Ectodermal cell (in vitro differentiated cells): ENCODE measurements at regions not wholly inside any gene's neighbourhood (a gene's known extent, or its start where the extent isn't known, plus 50 kb on each side); places are given as distances from the start of the nearest gene placed in this dataset.

Experiments
- H3K27ac ChIP-seq: 2 replicates; pipeline ENCODE4 v1.7.0; 2013; ENCODE audit warnings: mild to moderate bottlenecking, low read depth, low read length; ENCODE audit not compliant: insufficient read depth, poor library complexity, severe bottlenecking
- H3K27me3 ChIP-seq: 2 replicates; pipeline ENCODE4 v1.7.0; 2013; ENCODE audit warnings: mild to moderate bottlenecking, low read length; ENCODE audit not compliant: insufficient read depth, control insufficient read depth, poor library complexity, severe bottlenecking
- H3K36me3 ChIP-seq: one replicate; pipeline ENCODE4 v1.7.0; 2013; ENCODE audit warnings: low read length; ENCODE audit not compliant: control insufficient read depth, insufficient read depth
- H3K4me1 ChIP-seq: one replicate; pipeline ENCODE4 v1.7.0; 2013; ENCODE audit warnings: low read length; ENCODE audit not compliant: control insufficient read depth, insufficient read depth
- H3K4me3 ChIP-seq: 2 replicates; pipeline ENCODE4 v1.7.0; 2013; ENCODE audit warnings: low read depth, low read length, control low read depth; ENCODE audit not compliant: insufficient read depth
- H3K9me3 ChIP-seq: 2 replicates; pipeline ENCODE4 v1.7.0; 2013; ENCODE audit warnings: mild to moderate bottlenecking, low read length, moderate library complexity; ENCODE audit not compliant: control insufficient read depth
- WGBS, 2 experiments: methylation state at CpG; one replicate each; pipeline ENCODE4 v1.1.7; 2013; ENCODE audit warnings: missing lambda C conversion rate in 2 of 2; 5-methylcytosine and 5-hydroxymethylcytosine counted together

DNA sequence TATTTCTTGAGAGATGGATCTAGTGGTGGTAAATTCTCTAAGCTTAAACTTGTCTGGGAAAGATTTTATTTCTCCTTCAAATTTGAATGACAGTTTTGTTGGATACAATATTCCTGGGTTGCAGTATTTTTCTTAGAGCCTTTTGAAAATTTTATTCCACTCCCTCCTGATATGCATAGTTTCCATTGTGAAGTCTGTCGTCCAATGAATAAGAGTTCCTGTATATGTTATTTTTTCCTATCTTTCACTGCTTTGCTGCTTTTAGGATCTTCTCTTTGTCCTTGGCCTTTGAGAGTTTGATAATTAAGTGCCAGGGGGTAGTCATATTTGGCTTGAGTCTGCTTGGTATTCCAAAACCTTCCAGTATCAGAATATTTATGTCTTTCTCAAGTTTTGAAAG is 1156.4 kb upstream of the AGA start:
- Histone ChIP-seq H3K36me3 (no peaks in the 10 kb centered on the region), H3K4me3 (no peak overlapping the region), H3K9me3 (no peaks in the 10 kb centered on the region), H3K27ac (no peak overlapping the region), H3K27me3 (no peaks in the 10 kb centered on the region), H3K4me1 (no peaks in the 10 kb centered on the region)
- WGBS, 2 experiments: 100% methylated on average over 1 of the region's 1 CpG; no CpG with 5 or more reads in 1 of the 2 experiments

DNA sequence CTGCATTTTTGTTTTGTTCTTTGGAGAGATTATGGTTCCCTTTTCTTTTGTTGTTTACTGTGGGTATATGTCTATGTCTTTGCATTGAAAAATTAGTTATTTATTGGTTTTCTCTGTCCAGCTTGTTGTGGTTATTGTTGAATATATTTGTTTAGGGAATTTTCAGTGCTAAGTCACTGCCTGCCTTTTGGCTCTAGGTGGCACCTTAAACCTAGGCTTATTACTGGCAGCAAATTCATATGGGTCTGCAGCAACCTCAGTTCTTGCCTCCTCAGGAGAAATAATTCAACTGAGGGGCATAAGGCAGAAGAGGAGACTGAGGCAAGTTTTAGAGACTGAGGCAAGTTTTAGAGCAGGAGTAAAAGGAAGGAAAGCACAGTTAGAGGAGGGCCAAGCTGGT is 1157.3 kb upstream of the AGA start:
- Histone ChIP-seq H3K27me3 (no peaks in the 10 kb centered on the region), H3K36me3 (no peaks in the 10 kb centered on the region), H3K27ac (no peak overlapping the region), H3K9me3 (no peaks in the 10 kb centered on the region), H3K4me1 (no peaks in the 10 kb centered on the region), H3K4me3 (no peak overlapping the region)

DNA sequence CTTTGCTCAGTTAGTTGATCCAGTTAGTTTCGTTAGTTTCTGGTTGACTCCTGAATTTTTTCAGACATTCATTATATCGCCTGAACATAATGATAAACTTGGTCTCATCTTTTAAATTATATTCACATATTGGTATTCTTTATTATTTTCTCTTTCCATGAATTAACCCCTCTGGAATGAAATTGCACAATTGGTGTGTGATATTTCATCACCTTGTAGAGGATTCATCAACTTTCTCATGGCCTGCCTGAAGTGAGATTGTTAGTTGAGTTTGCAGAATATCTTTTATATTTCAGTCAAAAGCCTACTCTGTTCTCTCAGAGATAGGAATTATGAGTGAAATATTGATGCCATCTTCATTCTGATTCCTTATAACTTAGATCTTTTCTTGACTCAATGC is 1160.6 kb upstream of the AGA start:
- no peaks in the 10 kb centered on the region for H3K4me1 ChIP-seq
- no CpG with 5 or more reads among the region's 2 CpGs for WGBS, 2 experiments
- no peaks in the 10 kb centered on the region for H3K27me3 ChIP-seq
- H3K36me3 ChIP-seq: no peaks in the 10 kb centered on the region
- H3K27ac ChIP-seq: no peak overlapping the region
- H3K4me3 ChIP-seq: no peak overlapping the region
- H3K9me3 ChIP-seq: no peaks in the 10 kb centered on the region

DNA sequence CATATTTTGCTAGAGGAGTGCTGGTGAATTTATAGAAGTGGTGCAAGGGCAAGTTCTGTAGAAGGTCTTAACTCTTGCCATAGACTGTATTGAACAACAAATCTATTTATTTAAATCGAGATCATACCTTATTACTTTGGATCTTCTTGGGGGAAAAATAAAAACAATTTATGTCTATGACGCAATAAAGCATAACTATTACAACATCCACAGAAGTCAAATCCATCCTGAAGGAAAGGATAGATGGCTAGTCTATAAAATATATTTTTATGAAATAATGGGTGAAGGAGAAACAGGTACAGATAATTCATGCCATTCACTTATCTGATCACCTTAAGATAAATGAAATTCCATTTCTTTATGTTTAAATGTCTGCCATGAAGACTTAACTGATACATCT is 1168.8 kb upstream of the AGA start:
- Histone ChIP-seq H3K36me3 (no peaks in the 10 kb centered on the region), H3K4me1 (no peaks in the 10 kb centered on the region), H3K27ac (no peak overlapping the region), H3K9me3 (no peaks in the 10 kb centered on the region), H3K27me3 (no peaks in the 10 kb centered on the region), H3K4me3 (no peak overlapping the region)
- WGBS, 2 experiments: 100% methylated on average over 1 of the region's 2 CpGs; no CpG with 5 or more reads in 1 of the 2 experiments

DNA sequence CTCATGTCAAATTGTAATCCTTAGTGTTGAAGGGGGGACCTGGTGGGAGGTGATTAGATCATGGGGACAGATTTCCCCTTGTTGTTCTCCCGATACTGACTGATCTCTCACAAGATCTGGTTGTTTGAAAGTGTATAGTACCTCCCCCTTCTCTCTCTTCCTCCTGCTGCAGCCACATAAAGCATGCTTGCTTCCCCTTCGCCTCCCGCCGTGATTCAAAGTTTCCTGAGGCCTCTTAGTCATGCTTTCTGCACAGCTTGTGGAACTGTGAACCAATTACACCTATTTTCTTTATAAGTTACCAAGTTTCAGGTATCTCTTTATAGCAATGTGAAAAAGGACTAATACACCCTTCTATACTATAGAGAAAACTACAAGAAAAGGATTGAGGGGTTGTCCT is 1170.5 kb upstream of the AGA start:
- Histone ChIP-seq H3K36me3 (no peaks in the 10 kb centered on the region), H3K4me1 (no peaks in the 10 kb centered on the region), H3K4me3 (no peak overlapping the region), H3K27ac (no peak overlapping the region), H3K9me3 (no peaks in the 10 kb centered on the region), H3K27me3 (no peaks in the 10 kb centered on the region)
- 62 to 84% methylated on average over 3 to 4 of the region's 4 CpGs for WGBS, 2 experiments

DNA sequence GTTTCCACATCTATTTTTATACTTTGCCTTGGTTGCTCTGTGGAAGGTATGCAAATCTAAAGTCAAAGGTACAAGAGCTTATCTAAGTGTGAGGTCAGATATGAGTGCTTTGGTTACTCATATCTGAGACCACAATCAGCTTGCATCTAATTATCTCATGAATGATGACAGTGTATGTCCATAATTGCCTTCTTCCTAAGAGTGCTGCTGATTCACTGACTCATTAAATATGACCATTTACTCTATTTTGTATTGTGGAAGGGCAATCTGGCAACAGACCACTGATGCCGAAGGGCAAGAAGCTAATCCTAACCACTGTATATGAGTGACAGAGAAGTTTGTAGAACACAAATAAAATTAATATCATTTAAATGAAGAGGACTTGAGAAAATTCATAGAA is 1190.2 kb upstream of the AGA start:
- no peaks in the 10 kb centered on the region for H3K36me3 ChIP-seq
- H3K4me3 ChIP-seq: no peak overlapping the region
- H3K27ac ChIP-seq: no peak overlapping the region
- 100% methylated on average over 1 of the region's 1 CpG; no CpG with 5 or more reads in 1 of the 2 experiments for WGBS, 2 experiments
- no peaks in the 10 kb centered on the region for H3K9me3 ChIP-seq
- H3K27me3 ChIP-seq: no peaks in the 10 kb centered on the region
- no peaks in the 10 kb centered on the region for H3K4me1 ChIP-seq

DNA sequence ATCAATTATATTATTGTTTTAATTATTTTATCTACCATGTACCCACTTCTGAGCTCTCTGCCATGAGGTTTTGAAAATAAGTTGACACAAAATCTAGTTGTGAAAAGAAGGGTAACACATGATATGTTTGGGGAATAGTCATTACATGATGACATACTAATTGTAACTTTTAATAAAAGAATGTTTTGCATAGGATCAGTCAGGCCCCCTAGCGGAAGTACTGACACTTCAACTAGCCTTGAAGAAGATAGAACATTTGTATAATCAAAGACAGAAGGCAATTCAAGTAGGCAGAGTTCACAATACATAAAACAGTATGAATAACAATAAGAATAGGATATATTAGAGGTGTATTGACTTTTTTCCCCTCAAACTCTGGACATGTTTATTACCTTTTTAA is 1191.0 kb upstream of the AGA start:
- WGBS, 2 experiments: 80% methylated on average over 1 of the region's 1 CpG; no CpG with 5 or more reads in 1 of the 2 experiments

DNA sequence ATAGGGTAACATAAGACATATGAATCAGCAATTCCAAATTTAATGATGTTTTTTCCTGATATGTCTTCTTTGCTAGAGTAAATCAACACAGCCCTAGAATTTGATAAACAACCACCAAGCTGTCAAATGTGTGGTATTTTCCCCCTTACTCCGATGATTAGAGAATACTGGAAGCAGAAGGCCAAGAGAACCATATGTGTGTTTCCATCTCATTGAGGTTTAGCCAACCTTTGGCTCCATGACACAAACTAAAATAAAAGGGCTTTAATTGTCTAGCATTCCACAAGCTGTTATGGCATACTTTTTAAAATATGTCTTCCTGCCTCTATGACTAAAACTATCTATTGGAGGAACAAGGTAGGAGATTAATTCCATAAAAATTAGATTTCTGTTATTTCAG is 1222.4 kb upstream of the AGA start:
- H3K4me1 ChIP-seq: no peaks in the 10 kb centered on the region
- no peaks in the 10 kb centered on the region for H3K36me3 ChIP-seq
- H3K27ac ChIP-seq: no peak overlapping the region
- 89 to 100% methylated on average over 1 of the region's 1 CpG for WGBS, 2 experiments
- H3K27me3 ChIP-seq: no peaks in the 10 kb centered on the region
- H3K4me3 ChIP-seq: no peak overlapping the region
- no peaks in the 10 kb centered on the region for H3K9me3 ChIP-seq

More for the DNA sequence above, 1191.0 kb upstream of the AGA start:
- H3K9me3 ChIP-seq: no peaks in the 10 kb centered on the region
- H3K4me1 ChIP-seq: no peaks in the 10 kb centered on the region
- no peak overlapping the region for H3K4me3 ChIP-seq
- no peak overlapping the region for H3K27ac ChIP-seq
- H3K27me3 ChIP-seq: no peaks in the 10 kb centered on the region
- H3K36me3 ChIP-seq: no peaks in the 10 kb centered on the region

DNA sequence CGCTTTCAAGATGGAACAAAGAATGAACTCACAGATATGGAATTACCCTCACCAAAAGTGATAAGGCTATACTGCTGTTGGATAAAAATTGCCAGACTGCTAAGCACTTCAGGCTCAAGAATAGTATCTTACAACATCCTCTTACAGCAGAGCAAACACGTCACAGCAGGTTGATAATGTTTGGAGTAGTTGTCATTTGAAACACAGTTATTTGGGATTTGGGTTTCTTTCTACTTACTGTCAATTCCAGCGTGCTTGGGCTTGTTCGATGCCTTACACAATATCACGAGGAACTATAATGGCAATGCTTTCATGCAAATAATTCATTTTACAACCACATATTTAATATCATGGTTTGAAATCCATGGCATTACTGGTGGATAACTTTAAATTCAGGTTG is 1223.7 kb upstream of the AGA start:
- Histone ChIP-seq H3K4me1 (no peaks in the 10 kb centered on the region), H3K4me3 (no peak overlapping the region), H3K36me3 (no peaks in the 10 kb centered on the region), H3K9me3 (no peaks in the 10 kb centered on the region), H3K27me3 (no peaks in the 10 kb centered on the region), H3K27ac (no peak overlapping the region)
- 88 to 98% methylated on average over 4 to 5 of the region's 5 CpGs for WGBS, 2 experiments

DNA sequence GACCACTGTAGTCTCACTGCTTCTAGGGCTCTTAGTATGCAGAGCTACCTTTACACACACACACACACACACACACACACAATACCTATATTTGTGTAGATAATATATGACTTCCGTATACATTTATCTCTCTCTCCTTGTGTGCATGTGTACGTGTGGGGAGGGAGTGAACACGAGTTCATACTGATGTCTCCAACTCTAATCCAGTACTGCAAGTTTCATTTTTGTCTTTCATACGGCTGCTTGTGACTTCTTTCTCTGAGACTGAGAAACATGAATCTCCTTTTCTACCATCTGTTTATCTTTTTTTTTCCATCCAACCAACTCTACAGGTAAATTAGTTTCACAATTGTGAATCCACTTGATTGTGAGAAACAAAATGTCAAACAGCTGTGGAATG is 1229.5 kb upstream of the AGA start:
- Histone ChIP-seq H3K9me3 (no peaks in the 10 kb centered on the region), H3K4me1 (no peaks in the 10 kb centered on the region), H3K4me3 (no peak overlapping the region), H3K27ac (no peak overlapping the region), H3K36me3 (no peaks in the 10 kb centered on the region), H3K27me3 (no peaks in the 10 kb centered on the region)
- WGBS, 2 experiments: 94% methylated on average over 4 of the region's 4 CpGs

DNA sequence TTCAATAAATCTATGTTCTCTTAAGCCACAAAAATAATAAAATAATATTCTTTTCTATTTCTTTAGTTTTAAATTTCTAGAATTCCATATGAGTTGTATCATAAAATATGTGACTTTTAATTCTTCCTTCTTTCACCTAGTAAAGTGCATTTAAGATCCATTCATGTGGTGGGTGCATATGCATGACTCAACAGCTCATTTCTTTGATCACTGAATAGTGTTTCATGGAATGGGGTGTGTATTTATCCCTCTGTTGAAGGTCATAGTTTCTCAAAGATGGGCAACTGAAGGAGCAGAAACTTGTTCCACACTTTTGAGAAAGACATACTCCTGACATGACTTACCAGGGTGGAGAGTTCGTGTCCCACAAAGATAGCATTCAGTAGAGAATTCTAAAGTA is 1230.3 kb upstream of the AGA start:
- no peaks in the 10 kb centered on the region for H3K36me3 ChIP-seq
- H3K9me3 ChIP-seq: no peaks in the 10 kb centered on the region
- H3K4me1 ChIP-seq: no peaks in the 10 kb centered on the region
- H3K27me3 ChIP-seq: no peaks in the 10 kb centered on the region
- H3K27ac ChIP-seq: no peak overlapping the region
- H3K4me3 ChIP-seq: no peak overlapping the region
- 88% methylated on average over 1 of the region's 1 CpG; no CpG with 5 or more reads in 1 of the 2 experiments for WGBS, 2 experiments
